ENCODE measurements at regions not wholly inside any gene's neighbourhood (a gene's known extent, or its start where the extent isn't known, plus 50 kb on each side); places are given as distances from the start of the nearest gene placed in this dataset.

GRCh38 chr12:114191581-114191980 lies 214.4 kb downstream of the TBX5 start:
- no peak for DNase-seq (ENCODE audit: low read depth in 2 of 2)
- no peak overlapping the region for H3K4me2 ChIP-seq (ENCODE audit: extremely low read depth, insufficient read depth, low read length)
- H3K36me3 ChIP-seq (ENCODE audit: control insufficient read depth, insufficient read depth, low read length) = no peaks in the 10 kb centered on the region
- no peak overlapping the region for H3K27ac ChIP-seq (ENCODE audit: insufficient read depth, low read length)
- H3K27me3 ChIP-seq (ENCODE audit: control insufficient read depth, insufficient read depth, low read length) = no peaks in the 10 kb centered on the region
- no peaks in the 10 kb centered on the region for H3K79me2 ChIP-seq (ENCODE audit: control insufficient read depth, insufficient read depth, low read length)
- TF ChIP-seq CTCF (conservative IDR thresholded peaks at IDR 0.05 in 1 of 2, IDR thresholded peaks at IDR 0.05 in 1 of 2; ENCODE audit: low read depth in 1 of 2, low read length in 2 of 2) (no peak), EZH2 (IDR thresholded peaks at IDR 0.05; ENCODE audit: low read length, missing control alignments) (no peak)
- H3K4me1 ChIP-seq (ENCODE audit: control insufficient read depth, extremely low read depth, insufficient read depth, low read length) = no peaks in the 10 kb centered on the region
- no peak overlapping the region for H2AFZ ChIP-seq (ENCODE audit: low read length)
- no peaks in the 10 kb centered on the region for H4K20me1 ChIP-seq (ENCODE audit: control insufficient read depth, extremely low read depth, insufficient read depth, low read length)
- no peaks in the 10 kb centered on the region for H3K9me3 ChIP-seq (ENCODE audit: control insufficient read depth, insufficient read depth, low read depth, low read length)
- H3K4me3 ChIP-seq (replicated peaks in 1 of 4; ENCODE audit: control extremely low read depth in 1 of 4, insufficient read depth in 1 of 4, low read depth in 3 of 4, low read length in 4 of 4) = no peak overlapping the region
- H3K9ac ChIP-seq (ENCODE audit: insufficient read depth, low read length) = no peak overlapping the region

GRCh38 chr12:114190971-114191370 lies 215.0 kb downstream of the TBX5 start:
- H3K4me2 ChIP-seq (ENCODE audit: extremely low read depth, insufficient read depth, low read length) = no peak overlapping the region
- DNase-seq (ENCODE audit: low read depth in 2 of 2) = no peak
- H3K27me3 ChIP-seq (ENCODE audit: control insufficient read depth, insufficient read depth, low read length) = no peaks in the 10 kb centered on the region
- H3K4me3 ChIP-seq (replicated peaks in 1 of 4; ENCODE audit: control extremely low read depth in 1 of 4, insufficient read depth in 1 of 4, low read depth in 3 of 4, low read length in 4 of 4) = no peak overlapping the region
- H3K4me1 ChIP-seq (ENCODE audit: control insufficient read depth, extremely low read depth, insufficient read depth, low read length) = no peaks in the 10 kb centered on the region
- no peak overlapping the region for H2AFZ ChIP-seq (ENCODE audit: low read length)
- no peaks in the 10 kb centered on the region for H3K36me3 ChIP-seq (ENCODE audit: control insufficient read depth, insufficient read depth, low read length)
- H3K9me3 ChIP-seq (ENCODE audit: control insufficient read depth, insufficient read depth, low read depth, low read length) = no peaks in the 10 kb centered on the region
- TF ChIP-seq CTCF (conservative IDR thresholded peaks at IDR 0.05 in 1 of 2, IDR thresholded peaks at IDR 0.05 in 1 of 2; ENCODE audit: low read depth in 1 of 2, low read length in 2 of 2) (no peak), EZH2 (IDR thresholded peaks at IDR 0.05; ENCODE audit: low read length, missing control alignments) (no peak)
- no peak overlapping the region for H3K27ac ChIP-seq (ENCODE audit: insufficient read depth, low read length)
- no peak overlapping the region for H3K9ac ChIP-seq (ENCODE audit: insufficient read depth, low read length)
- H3K79me2 ChIP-seq (ENCODE audit: control insufficient read depth, insufficient read depth, low read length) = no peaks in the 10 kb centered on the region
- no peaks in the 10 kb centered on the region for H4K20me1 ChIP-seq (ENCODE audit: control insufficient read depth, extremely low read depth, insufficient read depth, low read length)

GRCh38 chr12:114189266-114189665 lies 216.7 kb downstream of the TBX5 start:
- Histone ChIP-seq H3K4me1 (ENCODE audit: control insufficient read depth, extremely low read depth, insufficient read depth, low read length) (no peaks in the 10 kb centered on the region), H3K4me3 (replicated peaks in 1 of 4; ENCODE audit: control extremely low read depth in 1 of 4, insufficient read depth in 1 of 4, low read depth in 3 of 4, low read length in 4 of 4) (no peak overlapping the region), H2AFZ (ENCODE audit: low read length) (no peak overlapping the region), H4K20me1 (ENCODE audit: control insufficient read depth, extremely low read depth, insufficient read depth, low read length) (no peaks in the 10 kb centered on the region), H3K27ac (ENCODE audit: insufficient read depth, low read length) (no peak overlapping the region), H3K36me3 (ENCODE audit: control insufficient read depth, insufficient read depth, low read length) (no peaks in the 10 kb centered on the region), H3K9me3 (ENCODE audit: control insufficient read depth, insufficient read depth, low read depth, low read length) (no peaks in the 10 kb centered on the region), H3K79me2 (ENCODE audit: control insufficient read depth, insufficient read depth, low read length) (no peaks in the 10 kb centered on the region), H3K4me2 (ENCODE audit: extremely low read depth, insufficient read depth, low read length) (no peak overlapping the region), H3K27me3 (ENCODE audit: control insufficient read depth, insufficient read depth, low read length) (no peaks in the 10 kb centered on the region), H3K9ac (ENCODE audit: insufficient read depth, low read length) (no peak overlapping the region)
- DNase-seq (ENCODE audit: low read depth in 2 of 2) = no peak
- TF ChIP-seq CTCF (conservative IDR thresholded peaks at IDR 0.05 in 1 of 2, IDR thresholded peaks at IDR 0.05 in 1 of 2; ENCODE audit: low read depth in 1 of 2, low read length in 2 of 2) (no peak), EZH2 (IDR thresholded peaks at IDR 0.05; ENCODE audit: low read length, missing control alignments) (no peak)
